ENCODE measurements at regions not wholly inside any gene's neighbourhood (a gene's known extent, or its start where the extent isn't known, plus 50 kb on each side); places are given as distances from the start of the nearest gene placed in this dataset.
A peak's percentile ranks its signal among the peaks of the same experiment; 100 is the strongest.
"Not testable (repeated sequence)": the region's sequence is repeated elsewhere in the genome, so short reads cannot be mapped to it uniquely, and the experiment has no call there.

DNA sequence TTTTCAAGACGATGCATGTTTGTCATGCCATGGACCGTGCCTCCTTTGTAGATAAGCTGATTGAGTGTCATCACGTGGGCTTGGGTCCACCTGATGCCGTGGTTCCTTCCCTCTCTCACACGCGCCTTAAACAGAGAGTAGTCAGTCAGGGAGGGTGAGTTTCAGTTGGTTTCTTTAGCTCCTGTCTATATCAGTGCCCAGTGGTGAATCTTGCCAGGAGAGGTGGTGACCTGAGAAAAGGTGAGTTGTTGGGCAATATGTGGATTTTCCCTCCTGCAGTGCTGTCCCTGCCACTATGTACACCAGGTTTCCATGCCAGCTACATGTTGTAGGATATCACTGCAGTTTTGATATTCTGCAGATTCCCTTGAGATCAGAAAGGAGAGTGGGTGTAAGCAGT lies 129.7 kb downstream of the LAT start:
- Mint-ChIP-seq H3K9me3 (no peaks in the 10 kb centered on the region), H3K27me3 (no peaks in the 10 kb centered on the region), H3K4me3 (no peak overlapping the region), H3K27ac (peak overlapping the region; percentile 83), H3K4me1 (peaks cover 60% of the 10 kb centered on the region), H3K36me3 (ENCODE audit: low read depth) (peaks cover 46% of the 10 kb centered on the region)
- DNase-seq (no peak), ATAC-seq (no peak)

DNA sequence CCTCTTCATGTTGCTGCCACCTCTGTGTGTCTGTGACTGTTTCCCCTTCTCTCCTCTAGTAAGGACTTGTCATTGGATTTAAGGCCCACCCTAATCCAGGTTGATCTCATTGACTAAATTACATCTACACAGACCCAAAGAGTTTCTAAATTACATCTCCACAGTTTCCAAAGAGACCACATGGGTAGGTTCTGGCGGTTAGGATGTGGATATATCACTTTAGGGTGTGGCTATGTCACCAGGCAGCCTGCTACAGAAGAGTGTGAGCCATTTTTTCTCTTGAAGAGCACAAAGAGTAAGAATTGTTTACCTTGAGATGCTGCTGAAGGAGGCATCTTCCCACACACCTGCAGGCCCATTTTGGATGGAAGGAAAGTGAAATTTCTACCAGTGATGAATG lies 128.6 kb downstream of the LAT start:
- DNase-seq, H3K27me3 Mint-ChIP-seq, H3K9me3 Mint-ChIP-seq, H3K27ac Mint-ChIP-seq, H3K4me3 Mint-ChIP-seq: not testable (repeated sequence)
- H3K36me3 Mint-ChIP-seq (ENCODE audit: low read depth), result peaks cover 43% of the 10 kb centered on the region
- peaks cover 57% of the 10 kb centered on the region for H3K4me1 Mint-ChIP-seq
- ATAC-seq, result peak; percentile 27

DNA sequence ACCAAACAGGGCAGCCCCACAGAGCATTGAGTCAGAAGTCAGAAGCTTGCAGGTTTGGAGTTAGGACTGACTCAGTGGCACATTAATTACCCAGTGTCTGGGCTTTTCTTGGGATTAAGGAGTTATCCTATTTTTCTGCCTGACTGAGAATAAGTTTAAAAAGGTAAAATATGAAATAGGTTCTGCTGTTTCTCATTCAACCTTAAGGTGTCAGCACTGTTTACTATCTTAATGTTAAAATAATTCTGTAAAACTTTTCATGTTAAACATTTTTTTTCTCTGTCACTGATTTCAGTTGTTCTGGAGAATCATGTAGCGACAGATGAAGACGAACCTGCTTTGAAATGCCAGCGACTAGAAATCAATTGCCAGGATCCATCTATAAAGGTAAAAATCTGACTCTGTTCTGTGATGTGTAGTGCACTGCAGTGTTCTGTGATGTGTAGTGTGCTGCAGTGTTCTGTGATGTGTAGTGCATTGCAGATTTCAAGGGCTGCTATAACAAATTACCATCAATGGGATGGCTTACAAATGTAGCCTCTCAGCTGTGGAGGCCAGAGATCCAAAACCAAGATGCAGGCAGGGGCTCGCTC lies 128.0 kb downstream of the LAT start:
- no peak for ATAC-seq
- no peak for DNase-seq
- H3K27me3 Mint-ChIP-seq, result no peaks in the 10 kb centered on the region
- H3K9me3 Mint-ChIP-seq, result no peaks in the 10 kb centered on the region
- peaks cover 51% of the 10 kb centered on the region for H3K4me1 Mint-ChIP-seq
- no peak overlapping the region for H3K4me3 Mint-ChIP-seq
- H3K27ac Mint-ChIP-seq, result peak overlapping the region; percentile 64
- peaks cover 39% of the 10 kb centered on the region for H3K36me3 Mint-ChIP-seq (ENCODE audit: low read depth)

DNA sequence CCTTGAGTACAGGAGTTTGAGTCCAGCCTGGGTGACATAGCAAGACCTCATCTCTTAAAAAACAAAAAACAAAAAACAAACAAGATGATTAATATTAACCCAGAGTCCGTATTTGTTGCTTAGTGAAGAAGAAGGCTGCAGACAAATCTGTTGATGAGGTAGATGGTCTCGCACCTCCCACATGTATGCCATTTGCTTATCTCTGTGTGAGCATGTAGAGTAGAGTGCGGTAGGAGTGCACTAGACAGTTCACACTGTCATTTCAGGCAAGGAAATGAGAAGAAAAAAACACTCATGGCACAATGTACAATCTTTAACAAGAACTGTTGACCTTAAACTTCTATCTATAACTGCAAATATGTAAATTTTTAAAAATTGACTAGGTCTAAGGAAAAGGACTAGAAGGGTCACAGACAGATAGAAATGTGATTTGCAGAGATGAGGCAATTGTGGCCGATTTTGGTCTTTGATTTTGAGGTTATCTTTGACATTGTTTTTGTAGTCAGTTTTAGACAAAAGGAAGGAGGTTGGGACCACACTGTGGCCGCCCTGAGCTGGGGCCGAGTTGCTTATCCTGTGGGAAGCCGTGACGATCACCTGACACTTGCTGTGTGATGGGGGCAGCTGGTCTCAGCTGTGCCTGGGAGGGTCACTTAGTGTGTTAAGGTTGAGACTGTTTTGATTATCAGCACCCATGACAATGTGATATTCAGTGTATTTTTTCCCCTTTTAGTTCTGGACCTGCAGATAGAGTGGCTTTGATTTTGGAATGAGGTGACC lies 127.2 kb downstream of the LAT start:
- H3K9me3 Mint-ChIP-seq, DNase-seq, ATAC-seq, H3K27me3 Mint-ChIP-seq, H3K4me3 Mint-ChIP-seq: not testable (repeated sequence)
- peaks cover 36% of the 10 kb centered on the region for H3K36me3 Mint-ChIP-seq (ENCODE audit: low read depth)
- peaks cover 47% of the 10 kb centered on the region for H3K4me1 Mint-ChIP-seq
- H3K27ac Mint-ChIP-seq, result peak overlapping the region; percentile 64

DNA sequence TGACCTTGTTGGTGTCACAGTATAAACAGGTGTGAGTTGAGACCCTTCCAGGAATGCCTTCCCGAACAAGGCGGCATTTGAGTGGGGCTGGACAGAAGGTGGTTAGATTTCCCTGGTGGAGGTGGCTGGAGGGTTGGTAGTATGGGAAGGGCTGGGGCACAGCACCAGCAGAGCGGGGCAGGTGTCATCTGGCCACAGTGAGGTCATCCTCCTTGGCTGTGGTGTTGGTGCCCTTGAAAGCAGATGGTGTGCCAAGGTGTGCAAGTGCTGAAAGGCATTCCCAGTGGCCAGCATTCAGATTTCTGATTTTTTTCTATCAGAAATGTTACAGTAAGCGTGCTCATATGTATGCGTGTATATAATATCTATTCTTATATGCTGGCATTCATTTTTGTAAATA lies 126.6 kb downstream of the LAT start:
- no peak overlapping the region for H3K27ac Mint-ChIP-seq
- peaks cover 32% of the 10 kb centered on the region for H3K36me3 Mint-ChIP-seq (ENCODE audit: low read depth)
- H3K4me1 Mint-ChIP-seq, result peaks cover 43% of the 10 kb centered on the region

DNA sequence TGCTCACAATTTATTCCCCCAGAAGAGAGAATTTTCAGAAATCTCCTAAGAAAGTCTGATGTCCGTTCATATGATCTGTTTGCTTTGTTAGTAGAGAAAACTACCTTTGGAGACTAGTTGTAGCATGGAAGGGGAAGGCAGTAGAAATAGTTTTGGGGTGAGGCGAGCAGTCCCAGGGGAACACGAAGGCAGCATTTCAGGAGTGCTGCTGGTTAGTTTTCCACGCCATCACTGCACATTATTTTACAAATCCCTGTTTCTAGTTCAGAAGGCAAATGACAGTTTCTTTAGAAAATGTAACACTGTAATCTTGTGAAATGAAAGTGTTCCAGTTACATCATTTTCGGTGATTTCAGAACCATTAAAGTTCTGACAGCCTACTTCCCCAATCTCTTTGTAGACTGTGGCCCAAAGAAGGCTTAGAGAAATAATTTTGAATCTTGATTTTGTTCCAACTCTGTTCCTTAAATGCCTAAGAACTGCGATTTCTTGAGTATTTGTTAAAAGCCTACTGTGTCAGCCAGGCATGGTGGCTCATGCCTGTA lies 123.8 kb downstream of the LAT start:
- not testable (repeated sequence) for H3K27ac Mint-ChIP-seq, DNase-seq, ATAC-seq, H3K27me3 Mint-ChIP-seq, H3K9me3 Mint-ChIP-seq, H3K4me3 Mint-ChIP-seq
- peaks cover 18% of the 10 kb centered on the region for H3K36me3 Mint-ChIP-seq (ENCODE audit: low read depth)
- H3K4me1 Mint-ChIP-seq, result peaks cover 19% of the 10 kb centered on the region

More for the DNA sequence above, 126.6 kb downstream of the LAT start:
- H3K9me3 Mint-ChIP-seq, result no peaks in the 10 kb centered on the region
- no peak for ATAC-seq
- DNase-seq, result no peak
- no peak overlapping the region for H3K4me3 Mint-ChIP-seq
- no peaks in the 10 kb centered on the region for H3K27me3 Mint-ChIP-seq

DNA sequence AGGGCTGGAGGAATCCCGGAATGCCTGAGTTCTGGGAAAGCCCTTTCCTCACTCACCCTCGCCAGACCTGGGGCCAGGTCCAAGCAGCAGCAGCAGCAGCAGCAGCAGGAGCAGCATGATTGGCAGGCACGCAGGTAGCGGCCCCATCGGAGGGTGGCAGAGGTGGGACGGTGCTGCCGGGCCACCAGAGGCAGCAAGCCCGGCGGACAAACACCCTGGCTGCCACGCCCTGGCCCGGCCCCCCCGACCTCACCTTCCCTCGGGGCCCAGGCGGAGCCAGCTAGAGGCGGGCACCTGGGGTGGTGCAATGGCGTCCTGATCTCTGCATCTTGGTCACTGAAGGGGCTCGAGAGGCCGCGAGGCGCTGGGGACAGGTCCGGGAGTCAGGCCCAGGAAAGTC lies 122.4 kb downstream of the LAT start:
- DNase-seq (no peak), ATAC-seq (no peak)
- Mint-ChIP-seq H3K27ac (no peak overlapping the region), H3K36me3 (ENCODE audit: low read depth) (peaks cover 18% of the 10 kb centered on the region), H3K4me3 (no peak overlapping the region), H3K4me1 (peaks cover 12% of the 10 kb centered on the region), H3K27me3 (no peaks in the 10 kb centered on the region), H3K9me3 (no peaks in the 10 kb centered on the region)

DNA sequence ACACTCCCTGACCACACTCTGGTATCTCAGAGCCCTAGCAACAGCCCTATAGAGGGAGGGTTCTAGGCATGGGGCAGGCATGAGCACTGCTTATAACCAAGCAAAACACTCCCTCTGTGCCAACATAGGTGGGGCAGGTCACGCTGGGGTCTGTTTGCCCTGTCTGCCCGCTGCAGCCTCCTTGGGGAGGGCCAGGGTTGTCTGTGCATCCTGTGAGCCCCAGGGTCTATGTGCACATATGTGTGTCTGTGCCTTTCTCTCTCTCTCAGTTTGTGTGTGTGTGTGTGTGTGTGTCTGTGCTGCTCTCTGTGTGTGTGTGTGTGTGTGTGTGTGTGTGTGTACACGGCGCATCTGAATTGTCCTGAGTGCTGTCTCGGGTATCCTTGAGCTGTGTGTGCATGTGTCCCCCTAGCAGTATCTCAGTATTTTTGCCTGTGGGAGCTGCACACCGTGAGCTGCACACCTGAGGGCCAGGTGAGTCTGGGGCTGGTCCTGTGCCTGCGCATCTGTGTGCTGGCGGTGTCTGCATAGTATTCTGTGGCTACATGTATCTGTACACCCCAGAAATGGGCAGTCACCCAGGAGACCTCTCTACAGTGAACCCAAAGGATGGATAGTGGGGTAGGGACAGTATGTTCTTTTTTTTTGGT lies 121.5 kb downstream of the LAT start:
- H3K27ac Mint-ChIP-seq, H3K9me3 Mint-ChIP-seq, ATAC-seq, H3K27me3 Mint-ChIP-seq, H3K4me1 Mint-ChIP-seq, H3K4me3 Mint-ChIP-seq, DNase-seq: not testable (repeated sequence)
- H3K36me3 Mint-ChIP-seq (ENCODE audit: low read depth), result peaks cover 20% of the 10 kb centered on the region

DNA sequence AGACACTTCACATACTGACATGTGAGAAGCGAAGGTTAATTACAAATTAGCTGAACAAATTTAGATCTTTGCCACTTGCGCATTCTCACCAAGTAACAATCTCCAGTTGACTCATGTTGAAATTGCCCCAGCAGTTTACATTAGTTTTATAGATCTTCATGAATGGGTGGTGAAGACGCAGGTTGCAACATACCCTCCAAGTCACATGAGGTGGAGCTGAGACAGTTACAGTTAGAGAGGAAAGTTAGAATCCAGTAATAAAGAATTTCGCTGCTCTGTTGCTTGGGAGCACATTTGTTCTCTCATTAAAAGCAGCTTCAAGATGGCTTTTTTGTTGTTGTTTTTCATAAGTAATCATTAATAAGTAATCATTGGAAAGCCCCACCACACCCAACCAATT lies 119.7 kb downstream of the LAT start:
- H3K4me3 Mint-ChIP-seq, H3K27ac Mint-ChIP-seq, H3K4me1 Mint-ChIP-seq, ATAC-seq, DNase-seq, H3K9me3 Mint-ChIP-seq, H3K27me3 Mint-ChIP-seq: not testable (repeated sequence)
- H3K36me3 Mint-ChIP-seq (ENCODE audit: low read depth), result peaks cover 20% of the 10 kb centered on the region

DNA sequence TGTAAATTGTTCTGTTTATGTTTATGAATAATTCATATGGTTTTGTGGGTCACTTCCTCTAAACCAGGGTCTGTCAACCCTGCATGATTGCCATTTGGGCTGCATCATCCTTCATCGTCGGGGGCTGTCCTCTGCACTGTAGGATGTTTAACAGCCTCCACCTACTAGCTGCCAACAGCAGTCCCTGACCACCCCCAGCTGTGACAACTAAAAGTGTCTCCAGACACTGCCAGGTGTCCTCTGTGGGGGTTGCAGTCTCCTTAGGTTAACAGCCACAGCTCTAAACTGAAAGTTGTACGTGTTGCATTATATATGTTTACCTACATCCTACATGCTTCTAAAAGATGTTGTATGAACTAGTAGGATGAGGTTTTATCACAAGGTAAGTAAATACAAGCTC lies 113.1 kb downstream of the LAT start:
- not testable (repeated sequence) for ATAC-seq, H3K4me3 Mint-ChIP-seq, DNase-seq, H3K9me3 Mint-ChIP-seq, H3K27ac Mint-ChIP-seq, H3K27me3 Mint-ChIP-seq, H3K4me1 Mint-ChIP-seq
- peaks cover 13% of the 10 kb centered on the region for H3K36me3 Mint-ChIP-seq (ENCODE audit: low read depth)

DNA sequence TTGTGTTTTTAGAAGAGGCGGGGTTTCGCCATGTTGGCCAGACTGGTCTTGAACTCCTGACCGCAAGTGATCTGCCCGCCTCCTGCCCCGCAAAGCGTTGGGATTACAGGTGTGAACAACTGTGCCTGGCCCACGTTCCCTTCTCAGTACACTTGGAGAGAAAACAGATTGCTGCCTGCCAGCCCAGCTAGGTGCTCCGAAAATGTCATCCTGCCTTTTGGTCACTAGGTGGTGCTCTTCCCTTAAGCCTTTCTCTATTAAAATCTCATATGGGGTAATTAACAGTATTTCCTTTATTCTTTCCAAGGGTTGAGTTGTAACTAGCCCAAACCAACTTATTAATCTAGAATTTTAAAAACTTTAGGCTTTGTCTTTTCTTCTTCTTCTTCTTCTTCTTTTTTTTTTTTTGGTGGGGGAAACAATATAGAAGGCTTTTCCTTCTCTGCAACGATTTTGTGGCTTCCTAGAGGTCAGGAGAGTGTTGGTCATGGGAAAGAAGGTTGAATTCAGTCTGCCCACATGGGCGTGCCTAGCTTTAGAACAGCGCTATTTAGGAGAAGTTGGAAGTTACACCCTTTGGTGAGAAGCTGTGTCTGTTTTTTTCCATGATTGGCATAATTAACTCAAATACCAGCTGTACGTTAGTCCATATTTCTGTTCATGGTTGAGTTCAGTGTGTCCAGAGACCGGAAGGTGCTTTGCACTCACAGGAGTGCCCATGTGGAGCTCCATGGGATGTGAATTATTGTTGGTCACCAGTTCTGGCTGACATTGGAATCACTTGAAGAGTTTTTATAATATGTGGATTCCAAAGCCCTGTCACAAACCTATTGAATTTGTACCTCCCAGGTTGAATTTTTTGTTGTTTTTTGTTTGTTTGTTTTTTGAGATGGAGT lies 110.1 kb downstream of the LAT start:
- DNase-seq, result not testable (repeated sequence)

DNA sequence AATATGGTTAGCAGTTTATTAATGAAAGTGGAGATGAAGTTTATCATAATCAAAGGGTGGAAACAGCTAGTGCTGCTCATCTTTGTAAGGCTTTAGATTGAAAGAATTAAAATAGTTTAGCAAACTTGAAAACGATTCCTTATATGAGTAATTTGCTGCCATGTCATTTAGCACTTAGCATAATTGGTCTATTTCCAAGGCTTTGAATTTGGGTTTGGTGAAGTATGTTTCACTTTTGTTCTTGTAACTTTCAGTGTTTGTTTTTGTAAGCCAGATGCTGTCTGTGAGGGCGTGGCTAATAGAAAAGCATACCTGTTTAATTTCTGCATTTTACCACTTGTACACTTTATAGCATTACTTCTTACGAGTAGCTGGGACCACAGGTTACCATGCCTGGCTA lies 109.5 kb downstream of the LAT start:
- not testable (repeated sequence) for H3K27ac Mint-ChIP-seq, H3K27me3 Mint-ChIP-seq, DNase-seq, H3K4me1 Mint-ChIP-seq, H3K4me3 Mint-ChIP-seq, H3K9me3 Mint-ChIP-seq
- peaks cover 11% of the 10 kb centered on the region for H3K36me3 Mint-ChIP-seq (ENCODE audit: low read depth)
- peak; percentile 28 for ATAC-seq

More for the DNA sequence above, 110.1 kb downstream of the LAT start:
- not testable (repeated sequence) for H3K27me3 Mint-ChIP-seq, H3K9me3 Mint-ChIP-seq, H3K4me1 Mint-ChIP-seq, H3K27ac Mint-ChIP-seq, H3K4me3 Mint-ChIP-seq
- H3K36me3 Mint-ChIP-seq (ENCODE audit: low read depth), result peaks cover 11% of the 10 kb centered on the region
- peak; percentile 49 for ATAC-seq

DNA sequence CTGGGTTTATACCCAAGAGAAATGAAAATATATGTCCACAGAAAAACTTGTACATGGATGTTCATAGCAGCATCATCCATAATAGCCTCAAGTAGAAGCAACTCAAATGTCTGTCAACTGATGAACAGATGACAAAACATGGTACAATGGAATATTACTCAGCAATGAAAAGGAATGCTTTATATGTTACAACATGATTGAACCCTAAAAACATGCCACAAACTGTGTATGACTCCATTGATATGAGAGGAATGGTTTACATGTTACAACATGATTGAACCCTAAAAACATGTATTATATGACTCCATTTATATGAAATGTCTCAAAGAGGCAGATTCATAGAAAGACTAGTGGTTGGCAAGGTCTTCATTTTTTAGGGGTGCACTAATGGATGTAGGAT lies 104.8 kb downstream of the LAT start:
- H3K27ac Mint-ChIP-seq, H3K9me3 Mint-ChIP-seq, H3K4me1 Mint-ChIP-seq, H3K4me3 Mint-ChIP-seq, H3K27me3 Mint-ChIP-seq, DNase-seq, ATAC-seq: not testable (repeated sequence)
- H3K36me3 Mint-ChIP-seq (ENCODE audit: low read depth), result peaks cover 16% of the 10 kb centered on the region

DNA sequence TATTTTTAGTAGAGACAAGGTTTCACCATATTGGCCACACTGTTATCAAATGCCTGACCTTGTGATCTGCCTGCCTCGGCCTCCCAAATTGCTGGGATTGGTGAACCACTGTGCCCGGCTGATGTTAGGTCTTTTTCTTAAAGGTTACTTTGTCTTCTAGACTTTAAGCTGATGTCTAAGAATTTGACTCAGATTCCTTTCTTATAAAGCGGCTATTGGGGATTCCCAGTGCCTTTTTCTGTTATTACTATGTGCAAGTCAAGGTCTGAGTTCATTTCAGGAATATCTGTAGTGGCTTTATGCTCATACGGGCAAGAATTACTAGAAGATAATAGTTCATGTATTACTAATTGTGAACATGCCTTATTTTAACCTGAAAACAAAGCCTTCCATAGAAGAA lies 102.8 kb downstream of the LAT start:
- H3K4me3 Mint-ChIP-seq, H3K9me3 Mint-ChIP-seq, H3K27ac Mint-ChIP-seq, H3K27me3 Mint-ChIP-seq, H3K4me1 Mint-ChIP-seq, DNase-seq: not testable (repeated sequence)
- peak; percentile 52 for ATAC-seq
- peaks cover 19% of the 10 kb centered on the region for H3K36me3 Mint-ChIP-seq (ENCODE audit: low read depth)
